Fibroblast of lung (primary cell): ENCODE measurements at regions not wholly inside any gene's neighbourhood (a gene's known extent, or its start where the extent isn't known, plus 50 kb on each side); places are given as distances from the start of the nearest gene placed in this dataset.

Experiments used
- DNase-seq, 2 donors: peaks; one replicate each; pipeline versions ENCODE4 v3.0.0 to v3.0.0-alpha.2; 2010; ENCODE audit warnings: low read depth in 2 of 2
- H2AFZ ChIP-seq: 2 replicates; pipeline ENCODE4 v1.5.1; 2012; ENCODE audit warnings: low read length, control low read depth, inconsistent platforms
- H3K27ac ChIP-seq: 2 replicates; pipeline ENCODE4 v1.5.1; 2011; ENCODE audit warnings: low read length, control low read depth; ENCODE audit not compliant: insufficient read depth
- H3K27me3 ChIP-seq: 2 replicates; pipeline ENCODE4 v1.5.1; 2011; ENCODE audit warnings: mild to moderate bottlenecking, low read length; ENCODE audit not compliant: control insufficient read depth, insufficient read depth
- H3K36me3 ChIP-seq: 2 replicates; pipeline ENCODE4 v1.5.1; 2011; ENCODE audit warnings: low read length; ENCODE audit not compliant: control insufficient read depth, insufficient read depth
- H3K4me1 ChIP-seq: 2 replicates; pipeline ENCODE4 v1.5.1; 2011; ENCODE audit warnings: low read length; ENCODE audit not compliant: control insufficient read depth, insufficient read depth; ENCODE audit errors: extremely low read depth
- H3K4me2 ChIP-seq: 2 replicates; pipeline ENCODE4 v1.5.1; 2011; ENCODE audit warnings: low read length, control low read depth; ENCODE audit not compliant: insufficient read depth; ENCODE audit errors: extremely low read depth
- H3K4me3 ChIP-seq, 4 experiments: fragments of 200-600 bp in 1 of 4; sonication (generic) in 1 of 4; replicated peaks in 1 of 4; 2 replicates each; pipeline ENCODE4 v1.5.1; 2011 to 2016; ENCODE audit warnings: low read length in 4 of 4, low read depth in 3 of 4, mild to moderate bottlenecking in 3 of 4, control low read depth in 2 of 4, inconsistent platforms in 1 of 4, mixed read lengths in 1 of 4; ENCODE audit not compliant: insufficient read depth in 1 of 4; ENCODE audit errors: control extremely low read depth in 1 of 4
- H3K79me2 ChIP-seq: 2 replicates; pipeline ENCODE4 v1.5.1; 2012; ENCODE audit warnings: mild to moderate bottlenecking, low read length, inconsistent platforms; ENCODE audit not compliant: control insufficient read depth, insufficient read depth
- H3K9ac ChIP-seq: 2 replicates; pipeline ENCODE4 v1.5.1; 2011; ENCODE audit warnings: mild to moderate bottlenecking, low read length, control low read depth; ENCODE audit not compliant: insufficient read depth
- H3K9me3 ChIP-seq: 2 replicates; pipeline ENCODE4 v1.5.1; 2012; ENCODE audit warnings: low read depth, low read length; ENCODE audit not compliant: control insufficient read depth, insufficient read depth
- H4K20me1 ChIP-seq: 2 replicates; pipeline ENCODE4 v1.5.1; 2011; ENCODE audit warnings: low read length; ENCODE audit not compliant: control insufficient read depth, insufficient read depth; ENCODE audit errors: extremely low read depth
- EZH2 ChIP-seq: IDR thresholded peaks from 2 replicates; pipeline ENCODE4 v1.5.1; 2012; ENCODE audit warnings: low read length, control low read depth, mild to moderate bottlenecking; ENCODE audit errors: missing control alignments
- TF ChIP-seq, protein P1 (sequence below), 2 donors: IDR thresholded peaks in 1 of 2; conservative IDR thresholded peaks in 1 of 2; 1 replicate in 1 of 2; 2 replicates in 1 of 2; pipeline ENCODE4 v1.5.1; 2011 to 2012; ENCODE audit warnings: low read length in 2 of 2, control low read depth in 1 of 2, inconsistent platforms in 1 of 2, low read depth in 1 of 2, mild to moderate bottlenecking in 1 of 2

DNA sequence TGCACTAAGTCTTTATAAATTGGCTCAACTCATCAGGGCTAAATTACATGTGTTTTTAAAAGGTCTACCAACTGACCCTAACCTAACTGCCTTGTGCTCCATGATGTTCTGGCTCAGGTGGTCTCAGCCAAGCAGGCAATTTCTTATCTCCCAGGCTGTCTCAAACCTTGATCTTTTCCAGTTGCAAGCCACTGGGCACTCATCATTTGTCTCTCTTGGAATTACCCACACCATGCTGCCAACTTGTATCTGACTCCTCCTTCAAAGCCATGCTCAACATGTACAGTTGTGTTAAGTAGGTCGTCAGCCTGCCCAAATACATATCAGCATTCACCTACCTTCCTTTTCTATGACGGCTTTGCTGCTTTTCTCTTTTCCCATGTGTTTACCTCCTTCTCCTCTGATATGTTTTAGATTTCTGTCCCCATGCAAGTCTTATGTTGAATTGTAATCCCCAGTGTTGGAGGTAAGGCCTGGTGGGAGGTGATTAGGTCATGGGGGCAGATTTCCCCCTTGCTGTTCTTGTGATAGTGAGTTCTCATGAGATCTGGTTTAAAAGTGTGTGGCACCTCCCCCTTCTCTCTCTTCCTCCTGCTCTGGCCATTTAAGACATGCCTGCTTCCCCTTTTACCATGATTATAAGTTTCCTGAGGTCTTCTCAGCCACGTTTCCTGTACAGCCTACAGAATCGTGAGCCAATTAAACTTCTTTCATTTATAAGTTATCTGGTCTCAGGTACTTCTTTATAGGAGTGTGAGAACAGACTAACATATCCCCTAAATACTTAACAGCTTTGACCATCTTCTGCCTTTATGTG, 130.0 kb downstream of the ELAPOR2 start:
- Histone ChIP-seq H3K27ac (no peak overlapping the region), H3K4me1 (no peaks in the 10 kb centered on the region), H3K79me2 (no peaks in the 10 kb centered on the region), H3K27me3 (no peaks in the 10 kb centered on the region), H3K9me3 (no peaks in the 10 kb centered on the region), H3K36me3 (no peaks in the 10 kb centered on the region), H3K9ac (no peak overlapping the region), H4K20me1 (no peaks in the 10 kb centered on the region), H2AFZ (no peak overlapping the region), H3K4me2 (no peak overlapping the region), H3K4me3 (no peak overlapping the region)
- TF ChIP-seq, protein P1, sequence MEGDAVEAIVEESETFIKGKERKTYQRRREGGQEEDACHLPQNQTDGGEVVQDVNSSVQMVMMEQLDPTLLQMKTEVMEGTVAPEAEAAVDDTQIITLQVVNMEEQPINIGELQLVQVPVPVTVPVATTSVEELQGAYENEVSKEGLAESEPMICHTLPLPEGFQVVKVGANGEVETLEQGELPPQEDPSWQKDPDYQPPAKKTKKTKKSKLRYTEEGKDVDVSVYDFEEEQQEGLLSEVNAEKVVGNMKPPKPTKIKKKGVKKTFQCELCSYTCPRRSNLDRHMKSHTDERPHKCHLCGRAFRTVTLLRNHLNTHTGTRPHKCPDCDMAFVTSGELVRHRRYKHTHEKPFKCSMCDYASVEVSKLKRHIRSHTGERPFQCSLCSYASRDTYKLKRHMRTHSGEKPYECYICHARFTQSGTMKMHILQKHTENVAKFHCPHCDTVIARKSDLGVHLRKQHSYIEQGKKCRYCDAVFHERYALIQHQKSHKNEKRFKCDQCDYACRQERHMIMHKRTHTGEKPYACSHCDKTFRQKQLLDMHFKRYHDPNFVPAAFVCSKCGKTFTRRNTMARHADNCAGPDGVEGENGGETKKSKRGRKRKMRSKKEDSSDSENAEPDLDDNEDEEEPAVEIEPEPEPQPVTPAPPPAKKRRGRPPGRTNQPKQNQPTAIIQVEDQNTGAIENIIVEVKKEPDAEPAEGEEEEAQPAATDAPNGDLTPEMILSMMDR (conservative IDR thresholded peaks at IDR 0.05 in 1 of 2, IDR thresholded peaks at IDR 0.05 in 1 of 2; ENCODE audit: low read depth in 1 of 2, low read length in 2 of 2), result no peak
- no peak for TF ChIP-seq EZH2
- no peak for DNase-seq

DNA sequence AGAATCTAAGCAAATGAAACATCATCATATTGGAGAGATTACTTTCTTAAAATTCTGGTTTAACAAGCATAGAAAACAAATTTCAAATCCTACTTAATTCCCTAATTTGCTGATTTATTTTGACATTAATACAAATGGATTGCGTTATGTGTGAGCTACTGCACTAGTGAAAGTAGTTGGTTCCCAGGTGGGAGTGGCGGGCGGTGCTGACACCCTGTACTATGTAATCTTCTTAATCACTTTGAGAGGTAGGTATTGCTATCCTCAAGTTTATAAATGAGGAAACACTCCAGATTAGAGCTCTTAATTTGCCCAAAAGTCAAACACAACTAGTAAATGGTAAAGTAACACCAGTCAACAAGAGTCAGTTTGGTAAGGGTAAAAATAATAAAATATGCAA, 131.1 kb downstream of the ELAPOR2 start:
- H3K27ac ChIP-seq, result no peak overlapping the region
- no peak overlapping the region for H3K9ac ChIP-seq
- no peak for TF ChIP-seq EZH2
- TF ChIP-seq, protein P1 (conservative IDR thresholded peaks at IDR 0.05 in 1 of 2, IDR thresholded peaks at IDR 0.05 in 1 of 2; ENCODE audit: low read depth in 1 of 2, low read length in 2 of 2), result no peak
- no peak overlapping the region for H2AFZ ChIP-seq
- no peaks in the 10 kb centered on the region for H3K79me2 ChIP-seq
- DNase-seq, result no peak
- no peaks in the 10 kb centered on the region for H3K4me1 ChIP-seq
- no peaks in the 10 kb centered on the region for H3K27me3 ChIP-seq
- no peaks in the 10 kb centered on the region for H3K36me3 ChIP-seq
- no peak overlapping the region for H3K4me3 ChIP-seq
- H3K9me3 ChIP-seq, result no peaks in the 10 kb centered on the region
- H4K20me1 ChIP-seq, result no peaks in the 10 kb centered on the region
- no peak overlapping the region for H3K4me2 ChIP-seq

DNA sequence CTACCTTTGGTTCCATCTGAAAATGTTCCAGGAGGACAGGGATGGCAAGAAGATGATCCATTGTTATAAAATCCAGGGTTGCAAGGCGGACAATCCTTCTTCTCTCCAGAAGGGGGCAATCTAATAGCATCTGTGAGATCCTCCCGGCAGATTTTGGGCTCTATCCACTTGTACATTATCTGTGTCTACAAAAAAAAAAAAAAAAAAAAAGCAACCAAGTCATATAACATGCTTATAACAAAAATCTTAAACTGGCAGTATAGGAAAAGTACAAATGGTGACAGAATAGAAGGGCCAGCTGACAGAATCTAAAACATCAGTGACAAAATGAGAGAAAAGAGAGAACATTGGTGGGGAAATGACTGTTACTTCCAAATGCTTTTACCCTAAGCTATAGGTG, 132.7 kb downstream of the ELAPOR2 start:
- no peak overlapping the region for H3K4me3 ChIP-seq
- TF ChIP-seq, protein P1 (conservative IDR thresholded peaks at IDR 0.05 in 1 of 2, IDR thresholded peaks at IDR 0.05 in 1 of 2; ENCODE audit: low read depth in 1 of 2, low read length in 2 of 2), result peak; percentile 74 to 80
- TF ChIP-seq EZH2, result no peak
- H3K79me2 ChIP-seq, result no peaks in the 10 kb centered on the region
- H3K9me3 ChIP-seq, result no peaks in the 10 kb centered on the region
- H3K36me3 ChIP-seq, result no peaks in the 10 kb centered on the region
- no peaks in the 10 kb centered on the region for H3K27me3 ChIP-seq
- H3K27ac ChIP-seq, result no peak overlapping the region
- H4K20me1 ChIP-seq, result no peaks in the 10 kb centered on the region
- no peak overlapping the region for H2AFZ ChIP-seq
- H3K9ac ChIP-seq, result no peak overlapping the region
- DNase-seq, result peak; percentile 31 to 72
- no peak overlapping the region for H3K4me2 ChIP-seq
- H3K4me1 ChIP-seq, result no peaks in the 10 kb centered on the region
